ENCODE measurements at regions not wholly inside any gene's neighbourhood (a gene's known extent, or its start where the extent isn't known, plus 50 kb on each side); places are given as distances from the start of the nearest gene placed in this dataset.

GRCh38 chr7:96928965-96929364, 76.4 kb upstream of the DLX6 start:
- DNase-seq = no peak

GRCh38 chr7:96931891-96932290, 73.5 kb upstream of the DLX6 start:
- no peak for DNase-seq

- no peak for DNase-seq
Measured at GRCh38 chr7:96933067-96933645, 72.2 kb upstream of the DLX6 start.

GRCh38 chr7:96936621-96937020, 68.7 kb upstream of the DLX6 start:
- DNase-seq = no peak

- no peak for DNase-seq
Measured at GRCh38 chr7:96942112-96942511, 63.2 kb upstream of the DLX6 start.

GRCh38 chr7:96949766-96950165, 55.6 kb upstream of the DLX6 start:
- DNase-seq = no peak

GRCh38 chr7:96952974-96953391, 52.4 kb upstream of the DLX6 start:
- no peak for DNase-seq

GRCh38 chr7:96953676-96954513, 51.5 kb upstream of the DLX6 start:
- no peak for DNase-seq
